GM19025 (cell line): ENCODE measurements at regions not wholly inside any gene's neighbourhood (a gene's known extent, or its start where the extent isn't known, plus 50 kb on each side); places are given as distances from the start of the nearest gene placed in this dataset.
"Not testable (repeated sequence)": the region's sequence is repeated elsewhere in the genome, so short reads cannot be mapped to it uniquely, and the experiment has no call there.

Source experiments
- ATAC-seq: cut with Tn5 transposase; IDR thresholded peaks from one replicate; pipeline ENCODE4 v1.9.1; 2021; ENCODE audit warnings: mild to moderate bottlenecking, low read depth, moderate library complexity; ENCODE audit not compliant: unreplicated experiment

DNA sequence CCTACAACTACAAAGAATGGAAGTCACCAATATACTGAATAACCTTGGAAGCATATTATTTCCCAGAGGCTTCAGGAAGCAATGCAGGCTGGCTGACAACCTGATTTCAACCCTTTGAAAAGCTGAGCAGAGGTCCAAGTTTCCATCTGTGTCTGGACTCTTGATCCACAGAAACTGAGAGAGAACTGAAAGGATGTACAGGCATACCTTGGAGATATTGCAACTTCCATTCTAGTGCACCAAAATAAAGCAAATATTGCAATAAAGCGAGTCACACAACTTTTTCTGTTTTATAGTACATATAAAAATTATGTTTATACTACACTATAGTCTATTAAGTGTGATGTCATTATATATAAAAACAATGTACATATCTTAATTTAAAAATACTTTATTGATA lies 85.3 kb downstream of the TYW3 start:
- no peak for ATAC-seq

DNA sequence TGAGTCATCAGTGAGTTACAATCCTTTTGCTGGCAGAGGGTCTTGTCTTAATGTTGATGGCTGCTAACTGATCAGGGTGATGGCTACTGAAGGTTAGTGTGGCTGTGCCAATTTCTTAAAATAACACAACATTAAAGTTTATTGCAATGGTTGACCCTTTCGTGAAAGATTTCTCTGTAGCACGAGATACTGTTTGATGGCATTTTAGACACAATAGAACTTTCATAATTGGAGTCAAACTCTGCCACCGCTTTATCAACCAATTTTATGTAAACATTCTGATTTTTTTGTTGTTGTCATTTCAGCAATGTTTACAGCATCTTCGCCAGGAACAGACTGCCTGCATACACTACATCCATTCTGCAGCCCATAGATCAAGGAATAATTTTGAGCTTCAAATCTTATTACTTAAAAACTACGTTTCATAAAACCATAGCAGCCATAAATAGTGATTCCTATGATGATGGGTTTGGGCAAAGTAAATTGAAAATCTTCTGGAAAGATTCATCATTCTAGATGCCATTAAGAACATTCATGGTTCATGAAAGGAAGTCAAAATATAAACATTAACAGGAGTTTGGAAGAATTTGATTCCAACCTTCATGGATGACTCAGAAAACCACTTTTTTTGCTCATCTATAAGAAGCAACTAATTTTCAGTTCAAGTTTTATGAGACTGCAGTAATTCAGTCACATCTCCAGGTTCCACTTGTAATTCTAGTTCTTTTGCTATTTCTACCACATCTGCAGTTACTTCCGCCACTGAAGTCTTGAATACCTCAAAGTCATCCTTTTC lies 85.9 kb downstream of the TYW3 start:
- ATAC-seq = no peak

DNA sequence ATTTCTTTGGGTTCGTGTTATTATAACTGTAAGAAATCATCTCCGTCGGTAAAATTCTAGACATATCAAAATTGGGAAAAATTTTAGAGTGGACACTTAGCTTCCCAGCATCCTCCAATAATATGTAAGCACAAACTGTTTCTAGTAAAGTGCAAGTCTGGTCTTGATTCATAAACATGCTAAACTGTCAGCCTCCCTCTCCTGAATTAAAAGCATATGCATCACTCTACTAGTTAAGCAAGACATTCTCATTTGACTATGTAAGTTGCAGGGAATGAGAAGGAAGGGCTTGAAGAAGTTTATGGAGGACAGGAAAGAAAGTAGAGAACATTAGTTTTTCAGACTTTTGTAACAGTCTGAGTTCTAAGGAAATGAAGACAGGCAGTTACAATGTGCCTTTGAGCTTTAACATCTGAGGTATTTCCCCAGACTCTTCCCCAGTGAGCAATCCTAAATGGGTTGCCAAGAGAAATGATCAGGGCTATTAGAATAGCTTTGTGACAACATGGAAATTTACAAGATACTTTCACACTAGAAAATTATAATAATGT lies 90.0 kb downstream of the TYW3 start:
- no peak for ATAC-seq

DNA sequence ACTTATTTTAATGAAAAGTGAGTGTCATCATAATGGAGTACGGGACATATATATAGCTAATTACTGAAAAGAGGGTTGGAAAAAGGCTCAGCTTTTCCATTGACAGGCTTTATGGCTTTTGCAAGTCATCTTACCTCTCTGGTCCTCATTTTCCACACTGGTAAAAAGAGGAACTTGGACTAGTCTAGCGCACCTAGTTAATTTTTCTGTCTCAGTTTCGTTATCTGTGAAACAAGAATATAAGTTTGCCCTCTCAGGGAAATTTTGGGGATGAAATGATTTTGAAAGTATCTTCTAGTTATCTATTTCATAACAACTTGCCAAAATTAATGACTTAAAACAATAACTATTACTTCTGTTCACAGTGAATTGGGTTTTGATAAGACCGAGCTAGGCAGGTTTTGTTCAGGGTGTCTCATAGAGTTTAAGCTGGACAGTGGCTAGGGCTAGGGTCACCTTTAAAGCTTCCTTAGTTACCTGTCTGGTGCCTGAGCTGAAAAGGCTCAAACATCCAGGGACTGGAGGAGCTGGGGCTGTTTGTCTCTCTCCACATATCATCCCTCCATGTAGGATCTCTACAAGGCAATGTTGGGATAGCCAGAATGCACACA lies 91.7 kb downstream of the TYW3 start:
- peak; percentile 87 for ATAC-seq

DNA sequence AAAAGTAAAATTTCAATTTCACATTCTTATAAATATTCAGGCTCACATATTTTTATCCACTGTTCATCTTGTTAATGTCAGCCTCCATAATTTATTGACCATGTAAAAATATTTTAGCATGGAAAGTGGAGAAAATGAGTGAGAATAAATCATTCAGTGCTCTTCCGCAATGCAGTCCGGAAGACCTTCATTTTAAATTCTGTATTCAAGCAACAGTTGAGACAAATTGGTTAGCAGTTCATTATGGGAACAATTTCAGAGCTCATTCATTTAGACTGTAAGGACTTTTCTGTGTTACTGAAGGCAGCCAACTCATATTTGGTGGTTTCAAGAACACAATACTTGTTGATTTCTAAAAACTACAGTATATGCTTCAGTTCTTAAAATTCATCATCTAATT lies 97.8 kb downstream of the TYW3 start:
- ATAC-seq = no peak

DNA sequence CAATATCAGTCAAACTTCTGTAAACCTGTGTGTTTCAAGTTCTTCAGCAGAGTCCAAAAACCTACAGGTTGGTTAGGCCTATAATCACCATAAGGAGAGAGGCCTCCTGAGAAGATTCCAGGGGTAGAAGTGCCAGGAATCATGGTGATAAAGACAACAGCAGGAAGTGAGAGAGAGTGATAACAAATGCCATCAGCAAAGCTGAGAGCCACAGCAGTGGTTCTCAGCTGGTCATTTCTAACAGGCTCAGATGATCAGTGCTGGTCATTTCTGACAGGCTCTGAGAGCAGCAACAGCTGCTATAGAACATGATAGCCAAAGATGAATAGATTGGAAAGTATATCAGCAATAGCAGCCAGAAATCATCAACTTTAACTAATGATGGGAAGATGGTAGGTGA lies 101.3 kb downstream of the TYW3 start:
- no peak for ATAC-seq

DNA sequence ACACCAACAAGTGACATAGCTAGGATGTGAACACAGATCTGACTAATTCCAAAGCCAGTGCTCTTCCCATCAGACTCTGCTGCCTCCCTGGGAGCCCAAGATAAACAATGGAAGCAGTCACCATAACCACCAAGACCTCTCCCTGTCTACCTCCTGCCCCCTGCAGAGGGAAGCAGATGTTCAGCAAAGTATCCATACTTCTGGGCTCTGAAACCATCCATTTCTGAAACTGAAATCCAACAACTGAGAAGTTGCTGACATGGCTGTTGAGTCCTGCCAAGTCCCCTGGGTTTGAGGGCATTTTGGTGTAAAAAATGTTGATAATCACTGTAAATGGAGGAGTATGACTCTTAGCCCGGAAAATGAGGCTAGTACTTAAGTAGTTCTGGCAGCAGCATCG lies 102.1 kb downstream of the TYW3 start:
- no peak for ATAC-seq

DNA sequence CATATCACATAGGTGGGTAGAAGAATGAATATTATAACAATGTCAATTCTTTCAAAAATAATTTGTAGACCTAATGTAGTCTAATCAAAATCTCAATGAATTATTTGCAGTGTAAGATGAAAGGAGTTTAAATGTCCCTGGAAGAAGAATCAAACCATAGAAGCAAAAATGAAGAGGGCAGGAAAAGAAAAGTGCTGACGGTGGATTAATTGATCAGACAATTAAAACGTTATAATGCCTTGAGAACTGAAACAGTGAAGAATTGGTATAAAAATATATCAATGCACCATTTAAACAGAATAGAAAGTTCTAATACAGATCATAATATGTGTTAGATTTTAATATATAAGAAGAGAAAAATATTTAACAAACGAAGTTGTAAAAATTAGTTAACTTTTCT lies 109.8 kb downstream of the TYW3 start:
- no peak for ATAC-seq

DNA sequence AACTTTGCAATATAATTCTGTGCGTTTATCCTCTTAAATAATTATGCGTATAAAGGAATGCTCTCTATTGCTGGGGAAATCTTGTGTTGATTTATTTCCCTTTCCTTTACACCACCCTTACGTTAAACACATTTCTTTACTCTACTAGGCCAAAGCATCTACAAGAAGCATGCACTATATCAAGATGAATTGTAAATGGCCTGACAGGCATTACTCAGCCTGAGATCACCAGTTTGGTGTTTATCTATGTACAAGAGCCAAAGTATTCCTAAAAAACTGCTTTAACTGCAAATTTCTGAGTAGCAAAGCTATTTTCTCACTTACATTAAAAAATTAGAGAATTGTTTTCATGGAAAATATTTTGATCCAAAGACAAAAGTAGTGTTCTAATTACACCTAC lies 114.8 kb downstream of the TYW3 start:
- ATAC-seq = no peak

DNA sequence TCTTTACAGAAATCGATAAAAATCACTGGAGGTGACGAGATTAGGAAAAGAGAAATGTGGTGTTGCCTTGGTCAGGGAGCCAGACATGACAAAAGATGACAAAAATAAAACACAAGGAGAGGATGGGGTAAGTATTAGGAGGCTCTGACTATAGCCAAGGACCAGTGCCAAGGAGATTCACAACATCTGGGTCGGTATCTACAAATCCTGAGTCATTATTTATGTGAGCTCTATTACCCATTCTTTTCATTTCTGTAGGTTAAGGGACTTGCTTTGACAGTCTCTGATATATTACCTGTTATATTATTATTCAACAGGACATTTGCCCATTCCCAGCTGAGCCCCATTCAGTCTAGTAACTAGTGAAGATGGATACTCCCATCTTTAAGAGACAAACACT lies 120.8 kb downstream of the TYW3 start:
- ATAC-seq = no peak

DNA sequence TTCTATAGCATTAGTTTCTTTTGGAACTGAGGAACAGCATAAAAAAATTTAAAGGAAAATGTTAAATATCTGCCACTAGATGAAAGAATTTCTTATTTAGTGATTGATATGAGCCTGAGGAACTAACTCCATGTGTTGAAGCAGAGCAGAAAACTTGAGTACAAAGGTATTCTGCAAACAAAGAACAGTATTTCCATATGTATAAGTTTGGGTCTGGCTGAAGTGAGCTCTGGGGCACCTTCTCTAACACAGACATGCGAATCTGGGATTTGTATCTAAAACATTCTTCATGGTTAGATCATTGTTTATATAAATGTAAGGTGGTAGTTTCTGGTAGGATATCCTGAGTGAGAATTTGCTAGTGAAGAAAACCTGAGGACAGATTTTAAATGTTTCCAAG lies 123.2 kb downstream of the TYW3 start:
- ATAC-seq = no peak

DNA sequence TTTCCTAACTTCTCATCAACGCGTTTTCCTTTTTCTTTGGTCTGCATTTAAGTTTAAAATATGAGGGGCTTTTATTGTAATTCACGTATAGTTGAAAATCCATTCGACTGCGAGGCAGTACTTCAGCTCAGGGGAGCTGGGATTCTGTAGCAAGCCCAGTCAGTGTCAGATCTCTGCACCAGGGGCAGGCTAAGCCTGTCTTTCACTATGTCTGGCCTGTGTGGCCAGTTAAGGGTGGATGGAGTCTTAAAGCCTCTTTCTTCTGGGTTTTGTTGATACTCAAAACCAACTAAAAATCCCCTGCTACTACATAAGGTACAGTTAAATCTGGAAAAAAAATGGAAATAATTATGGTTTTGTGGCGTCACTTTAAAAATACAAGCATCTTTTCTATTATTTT lies 124.7 kb downstream of the TYW3 start:
- peak; percentile 42 for ATAC-seq

DNA sequence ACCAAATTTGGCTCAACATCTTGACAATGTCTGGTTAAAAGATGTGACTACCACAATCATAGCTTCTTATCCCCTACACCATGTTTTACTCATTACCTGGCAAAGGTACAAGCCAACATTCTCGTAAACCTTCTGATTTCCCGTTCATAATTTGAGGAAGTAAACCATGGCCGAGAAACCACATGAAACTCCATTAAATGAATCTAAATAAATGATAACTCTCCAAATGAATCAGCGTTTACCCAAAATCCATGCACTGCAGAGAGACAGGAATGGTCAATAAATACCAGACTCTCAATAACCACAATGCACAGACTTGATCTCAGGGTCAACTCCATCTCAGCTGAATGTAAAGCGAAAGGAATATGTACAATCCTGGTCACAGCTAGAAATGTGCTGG lies 125.2 kb downstream of the TYW3 start:
- ATAC-seq = peak; percentile 60

DNA sequence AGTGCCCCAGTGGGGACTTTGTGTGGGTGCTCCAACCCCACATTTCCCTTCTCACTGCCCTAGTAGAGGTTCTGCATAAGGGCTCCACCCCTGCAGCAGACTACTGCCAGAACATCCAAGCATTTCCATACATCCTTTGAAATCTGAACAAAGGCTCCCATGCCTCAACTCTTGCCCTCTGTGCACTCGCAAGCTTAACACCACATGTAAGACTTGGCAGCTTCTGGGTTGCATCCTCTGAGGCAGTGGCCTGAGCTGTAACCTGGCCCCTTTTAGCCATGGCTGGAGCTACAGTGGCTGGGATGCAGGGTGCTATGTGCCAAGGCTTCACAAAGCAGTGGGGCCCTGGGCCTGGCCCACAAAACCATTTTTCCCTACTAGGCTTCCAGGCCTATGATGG lies 128.9 kb downstream of the TYW3 start:
- no peak for ATAC-seq

DNA sequence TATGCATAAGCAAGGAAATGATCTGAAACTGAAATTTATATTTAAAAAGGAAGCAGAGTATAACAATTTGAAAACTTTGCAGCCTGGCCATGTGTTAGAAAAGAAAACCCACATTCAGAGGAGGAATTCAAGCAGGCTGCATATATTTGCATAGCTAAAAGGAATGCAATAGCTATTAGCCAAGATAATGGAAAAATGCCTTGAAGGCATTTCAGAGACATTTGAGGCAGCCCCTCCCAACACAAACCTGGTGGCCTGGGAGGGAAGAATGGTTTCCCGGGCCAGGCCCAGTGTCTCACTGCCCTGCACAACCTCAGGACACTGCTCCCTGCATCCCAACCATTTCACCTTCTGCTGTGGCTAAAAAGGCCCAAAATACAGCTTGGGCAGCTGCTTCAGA lies 136.8 kb downstream of the TYW3 start:
- no peak for ATAC-seq

DNA sequence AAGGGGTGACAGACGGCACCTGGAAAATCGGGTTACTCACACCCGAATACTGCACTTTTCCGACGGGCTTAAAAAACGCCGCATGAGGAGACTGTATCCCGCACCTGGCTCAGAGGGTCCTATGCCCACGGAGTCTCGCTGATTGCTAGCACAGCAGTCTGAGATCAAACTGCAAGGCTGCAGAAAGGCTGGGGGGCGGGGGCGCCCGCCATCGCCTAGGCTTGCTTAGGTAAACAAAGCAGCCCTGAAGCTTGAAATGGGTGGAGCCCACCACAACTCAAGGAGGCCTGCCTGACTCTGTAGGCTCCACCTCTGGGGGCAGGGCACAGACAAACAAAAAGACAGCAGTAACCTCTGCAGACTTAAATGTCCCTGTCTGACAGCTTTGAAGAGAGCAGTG lies 144.4 kb downstream of the TYW3 start:
- ATAC-seq = not testable (repeated sequence)

DNA sequence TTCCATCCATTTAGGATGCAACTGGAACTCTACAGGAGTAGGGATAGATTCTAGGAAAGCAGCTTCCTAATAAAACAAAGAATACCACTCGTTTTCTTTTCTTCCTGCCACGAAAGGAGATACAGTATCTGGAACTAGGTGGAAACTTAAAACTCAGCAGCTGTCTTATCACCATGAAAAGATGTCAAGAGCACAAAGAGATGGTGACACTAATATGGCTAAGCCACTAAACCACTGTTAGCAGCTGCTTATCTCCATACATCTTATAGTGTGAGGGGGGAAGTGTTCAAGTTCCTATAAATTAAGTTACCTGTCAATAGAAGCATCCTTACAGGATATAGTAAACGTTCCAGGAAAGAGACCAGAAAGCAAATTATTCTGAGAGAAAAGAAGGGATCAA lies 162.5 kb downstream of the TYW3 start:
- ATAC-seq = no peak

DNA sequence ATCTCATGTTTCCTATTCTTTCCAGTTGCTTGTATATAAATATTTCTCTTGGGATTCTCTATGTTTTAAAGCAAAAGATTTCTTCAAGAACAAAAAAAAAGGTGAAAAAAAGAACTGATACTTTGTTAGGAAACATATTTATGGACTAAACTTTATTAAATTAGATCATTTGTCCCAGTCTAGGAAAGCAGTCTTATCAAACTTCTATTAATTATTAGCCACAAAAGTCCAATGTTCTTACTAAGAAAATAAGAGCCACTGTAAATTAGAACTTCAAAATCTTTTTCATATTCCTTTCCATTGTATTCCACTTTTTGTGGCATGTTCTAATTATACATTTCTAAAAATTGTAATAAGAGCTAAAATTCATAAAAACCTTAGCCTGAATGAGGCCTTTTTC lies 175.2 kb downstream of the TYW3 start:
- ATAC-seq = no peak

DNA sequence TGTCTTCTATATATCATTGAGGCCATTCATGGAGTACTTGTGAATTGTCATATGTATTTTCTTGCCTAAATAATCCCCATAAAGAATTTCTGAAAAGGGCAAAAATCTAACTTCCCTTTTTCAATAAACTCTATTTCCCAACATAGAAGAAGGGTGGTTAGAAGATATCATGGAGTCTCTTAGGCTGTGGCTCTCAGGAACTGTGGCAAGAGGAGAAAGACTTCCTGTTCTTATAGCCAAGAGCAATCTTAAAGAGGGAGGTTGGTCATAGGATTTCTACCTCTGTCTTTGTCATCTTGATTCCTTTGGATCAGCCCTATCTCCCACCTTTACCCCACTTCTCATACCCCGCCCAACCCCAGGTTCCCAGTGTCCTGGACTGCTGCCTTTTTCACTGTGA lies 175.8 kb downstream of the TYW3 start:
- ATAC-seq = no peak

DNA sequence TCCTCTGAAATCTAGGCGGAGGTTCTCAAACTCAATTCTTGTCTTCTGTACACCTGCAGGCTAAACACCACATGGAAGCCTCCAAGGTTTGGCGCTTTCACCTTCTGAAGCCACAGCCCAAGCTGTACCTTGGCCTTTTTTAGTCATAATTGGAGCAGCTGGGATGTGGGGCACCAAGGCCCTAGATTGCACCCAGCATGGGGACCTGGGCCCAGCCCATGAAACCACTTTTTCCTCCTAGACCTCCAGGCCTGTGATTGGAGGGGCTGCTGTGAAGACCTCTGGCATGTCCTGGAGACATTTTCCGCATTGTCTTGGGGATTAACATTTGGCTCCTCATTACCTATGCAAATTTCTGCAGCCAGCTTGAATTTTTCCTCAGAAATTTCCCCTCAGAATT lies 181.0 kb downstream of the TYW3 start:
- ATAC-seq = no peak

DNA sequence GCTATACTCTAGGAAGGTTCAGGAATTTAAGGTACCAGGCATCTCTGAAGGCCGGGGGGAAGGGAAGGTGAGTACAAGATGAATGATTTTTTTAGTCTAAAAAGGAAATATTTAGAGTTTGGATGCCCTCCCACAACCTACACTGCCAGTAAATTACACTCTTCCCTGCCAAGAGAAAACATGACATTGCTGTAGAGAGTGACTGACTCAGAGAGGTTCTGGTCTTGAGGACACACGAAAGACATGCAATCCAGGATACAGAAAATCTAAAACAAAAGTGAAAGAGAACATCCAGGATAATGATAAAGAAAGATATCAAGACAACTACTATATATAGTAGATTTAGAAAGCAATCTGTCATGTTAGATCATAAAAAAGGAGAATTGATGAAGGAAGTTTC lies 200.5 kb downstream of the TYW3 start:
- ATAC-seq = no peak

DNA sequence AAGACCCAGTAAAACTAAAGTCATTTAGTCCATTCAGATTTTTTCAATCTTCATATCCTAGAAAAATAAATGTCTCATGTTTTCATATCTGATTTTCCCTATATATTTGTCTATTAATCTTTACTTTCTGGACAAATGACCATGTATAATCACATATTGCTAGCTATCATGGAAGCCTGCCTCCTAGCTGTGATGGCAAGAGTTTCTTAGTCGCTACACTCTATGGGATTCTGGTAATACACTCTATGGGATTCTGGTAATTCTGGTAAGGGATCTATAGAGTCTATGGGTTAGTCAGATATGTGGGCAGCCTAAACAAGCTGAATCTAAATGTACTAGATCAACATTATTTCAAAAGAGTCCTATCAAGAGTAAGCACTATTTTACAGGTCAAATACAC lies 198.7 kb upstream of the LHX8 start:
- ATAC-seq = no peak
